ENCODE measurements at regions not wholly inside any gene's neighbourhood (a gene's known extent, or its start where the extent isn't known, plus 50 kb on each side); places are given as distances from the start of the nearest gene placed in this dataset.

DNA sequence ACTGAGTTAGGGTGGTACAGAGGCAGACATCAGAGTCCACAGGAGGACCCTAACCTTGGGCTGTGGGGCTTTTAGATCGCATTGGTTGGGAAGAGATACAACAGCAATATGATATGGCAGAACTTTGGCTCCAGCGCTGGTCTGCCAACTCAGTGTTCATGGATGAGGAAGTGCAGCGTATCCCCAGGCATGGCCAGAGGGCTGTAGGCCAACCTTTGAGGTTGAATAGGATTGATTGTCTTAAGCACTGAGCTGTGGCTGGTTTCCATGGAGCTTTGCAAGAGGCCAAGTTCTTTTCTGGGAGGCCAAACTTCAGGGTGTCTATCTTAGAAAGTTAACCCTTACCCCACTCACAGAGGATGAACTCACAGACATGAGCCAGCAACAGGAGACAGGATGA, 144.1 kb upstream of the TMTC4 start:
- H3K4me3 ChIP-seq (ENCODE audit: low read depth, low read length): no peak overlapping the region
- TF ChIP-seq CTCF (IDR thresholded peaks at IDR 0.05; ENCODE audit: low read depth, low read length): no peak

GRCh38 chr13:100817928-100818327, 143.3 kb upstream of the TMTC4 start:
- no peak overlapping the region for H3K4me3 ChIP-seq (ENCODE audit: low read depth, low read length)
- TF ChIP-seq CTCF (IDR thresholded peaks at IDR 0.05; ENCODE audit: low read depth, low read length): no peak

- no peak for TF ChIP-seq CTCF (IDR thresholded peaks at IDR 0.05; ENCODE audit: low read depth, low read length)
- H3K4me3 ChIP-seq (ENCODE audit: low read depth, low read length): no peak overlapping the region
These were observed 141.0 kb upstream of the TMTC4 start for GRCh38 chr13:100815476-100816046.

DNA sequence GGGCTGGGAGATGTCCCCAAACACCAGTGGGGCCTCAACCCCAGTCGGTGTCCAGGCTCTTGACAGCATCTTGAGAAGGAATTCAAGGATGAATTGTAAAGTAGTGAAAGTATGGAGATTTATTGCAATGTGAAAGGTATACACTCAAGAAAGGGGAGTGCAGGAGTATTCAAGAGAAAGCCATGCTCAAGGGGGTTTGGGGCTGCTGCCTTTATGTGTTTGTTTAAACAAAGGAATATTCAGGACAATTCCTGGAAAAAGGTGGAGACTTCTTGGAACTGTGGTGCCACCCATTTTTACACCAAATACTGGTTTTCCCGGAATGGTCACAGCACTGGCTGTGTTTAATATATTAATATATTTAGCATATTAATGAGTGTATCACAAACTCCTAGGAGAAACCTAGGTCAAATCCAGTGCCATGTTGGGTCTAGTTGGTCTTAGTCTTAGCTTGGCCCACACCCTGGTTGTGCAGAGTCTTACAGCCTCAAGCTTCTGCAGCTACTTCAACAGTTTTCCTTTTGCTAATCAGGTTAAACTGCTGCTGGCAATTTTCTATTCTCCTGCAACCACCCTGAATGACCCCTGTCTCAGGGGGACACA, 138.5 kb upstream of the TMTC4 start:
- H3K4me3 ChIP-seq (ENCODE audit: low read depth, low read length): no peak overlapping the region
- no peak for TF ChIP-seq CTCF (IDR thresholded peaks at IDR 0.05; ENCODE audit: low read depth, low read length)

DNA sequence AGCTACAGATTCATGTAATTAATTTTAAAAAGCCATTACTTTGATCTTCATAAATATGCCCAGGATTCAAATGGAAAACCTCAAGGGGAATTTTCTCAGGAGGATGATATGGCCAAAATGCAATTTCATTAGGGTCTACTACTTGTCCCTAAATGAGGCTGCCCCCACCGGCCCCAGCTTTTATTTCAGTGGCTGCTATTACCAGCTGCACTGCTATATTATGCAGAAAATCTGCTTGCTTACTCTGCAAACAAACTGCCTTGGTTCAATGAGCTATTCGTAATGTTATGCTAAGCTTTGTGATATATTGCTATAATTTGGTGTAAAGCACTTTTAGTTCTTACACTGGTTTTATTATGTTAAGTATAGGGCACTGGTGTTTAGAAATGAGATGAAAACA, 137.3 kb upstream of the TMTC4 start:
- H3K4me3 ChIP-seq (ENCODE audit: low read depth, low read length): no peak overlapping the region
- no peak for TF ChIP-seq CTCF (IDR thresholded peaks at IDR 0.05; ENCODE audit: low read depth, low read length)

DNA sequence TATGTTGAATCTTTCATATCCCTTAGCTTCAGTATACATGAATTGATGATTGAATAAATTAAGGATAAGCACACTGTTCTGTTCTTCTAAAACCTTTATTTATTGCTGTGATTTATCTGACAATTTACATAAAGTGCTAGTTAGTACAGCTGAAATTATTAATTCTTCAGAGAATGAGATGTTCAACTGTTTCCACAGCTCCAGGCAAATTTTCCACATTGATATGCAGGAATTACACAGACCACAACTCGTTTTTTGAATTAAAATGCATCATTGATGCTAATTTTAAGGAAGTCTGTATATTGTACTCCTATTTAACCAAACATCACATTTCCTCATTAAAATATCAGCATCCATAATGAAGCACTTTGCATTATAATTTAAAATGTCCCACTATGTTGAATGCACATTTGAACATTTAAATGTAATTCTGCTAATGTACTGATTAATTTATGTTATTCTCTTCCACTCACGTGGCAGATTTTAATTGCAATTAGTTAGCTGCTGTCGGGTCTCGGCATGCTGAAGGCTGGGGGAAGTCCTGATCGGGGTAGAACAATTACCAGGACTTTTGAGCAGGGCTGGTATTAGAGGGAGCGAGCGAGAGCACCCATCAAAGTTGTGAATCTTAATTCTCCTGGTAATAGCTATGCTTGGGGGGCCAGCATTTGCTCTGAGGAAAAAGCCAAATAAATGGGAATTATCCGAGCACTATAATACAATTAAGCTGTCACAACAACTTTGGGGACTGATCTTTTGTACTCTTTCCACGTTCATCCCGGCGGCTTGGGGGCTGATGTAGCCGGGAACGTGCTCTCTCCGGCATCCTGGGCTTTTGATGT, 136.7 kb upstream of the TMTC4 start:
- TF ChIP-seq CTCF (IDR thresholded peaks at IDR 0.05; ENCODE audit: low read depth, low read length): no peak
- no peak overlapping the region for H3K4me3 ChIP-seq (ENCODE audit: low read depth, low read length)

DNA sequence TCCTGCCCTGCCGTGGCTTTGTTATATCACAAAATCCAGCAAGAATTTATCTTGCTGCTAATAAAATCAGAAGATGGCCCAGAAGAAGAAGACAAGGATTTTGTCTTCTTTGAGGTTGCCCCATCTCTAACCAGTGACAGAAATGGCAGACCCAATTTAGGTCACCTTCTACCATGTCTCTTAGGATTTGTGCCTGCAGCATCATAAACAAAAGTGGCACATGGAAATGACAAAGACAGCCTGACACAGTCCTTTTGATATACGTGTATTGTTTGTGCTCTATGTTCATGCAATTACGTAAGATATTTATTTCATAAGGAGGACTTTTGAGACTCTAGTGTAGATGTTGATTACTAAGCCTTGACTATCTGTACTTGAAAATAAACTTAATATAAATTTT, 135.9 kb upstream of the TMTC4 start:
- H3K4me3 ChIP-seq (ENCODE audit: low read depth, low read length): no peak overlapping the region
- TF ChIP-seq CTCF (IDR thresholded peaks at IDR 0.05; ENCODE audit: low read depth, low read length): no peak
